PC-3 (cell line): ENCODE measurements at regions not wholly inside any gene's neighbourhood (a gene's known extent, or its start where the extent isn't known, plus 50 kb on each side); places are given as distances from the start of the nearest gene placed in this dataset.

ENCODE experiments used
- ATAC-seq: fragments of 200-7000 bp; cut with Tn5 transposase; 2 replicates; pipeline ENCODE4 v1.9.1; 2020; ENCODE audit warnings: mild to moderate bottlenecking, moderate library complexity
- BruUV-seq: library from RNA; stranded (reverse); fragments of 400-500 nt; replicated peaks from 2 replicates; lab custom pipeline; 2021; lab: Mats Ljungman, UMichigan
- CTCF ChIA-PET: fragments of 300-600 bp; sonication (Branson Sonifier 250); formaldehyde crosslinking; loops from one replicate; lab custom pipeline; 2022; ENCODE audit warnings: antibody characterized with exemption; lab: Charles Lee
- POLR2A ChIA-PET: fragments of 300-600 bp; sonication (Branson Sonifier 250); formaldehyde crosslinking; loops from one replicate; lab custom pipeline; 2022; ENCODE audit warnings: antibody characterized with exemption; ENCODE audit not compliant: unreplicated experiment; lab: Charles Lee
- DNase-seq: peaks from one replicate; pipeline ENCODE4 v3.0.0-alpha.2; 2015
- H2AFZ ChIP-seq: fragments of 300-600 bp; sonication (generic); 2 replicates; pipeline ENCODE4 v1.6.0; 2016; ENCODE audit warnings: antibody characterized with exemption, low read length
- H3F3A ChIP-seq: fragments of 300-600 bp; sonication (generic); one replicate; pipeline ENCODE4 v1.6.0; 2017; ENCODE audit warnings: antibody characterized with exemption, low read length, control low read depth, mild to moderate bottlenecking; ENCODE audit not compliant: unreplicated experiment
- H3K27ac ChIP-seq: fragments of 300-600 bp; sonication (generic); 2 replicates; pipeline ENCODE4 v1.5.1; 2016; ENCODE audit warnings: mild to moderate bottlenecking, low read length
- H3K27me3 ChIP-seq: fragments of 300-600 bp; sonication (generic); 2 replicates; pipeline ENCODE4 v1.6.1; 2016; ENCODE audit warnings: low read length, mixed read lengths
- H3K36me3 ChIP-seq: fragments of 300-600 bp; sonication (generic); 2 replicates; pipeline ENCODE4 v1.6.1; 2016; ENCODE audit warnings: low read depth, mixed run types, low read length, mixed read lengths
- H3K4me1 ChIP-seq: fragments of 300-600 bp; sonication (generic); 2 replicates; pipeline ENCODE4 v1.5.1; 2016; ENCODE audit warnings: low read length; ENCODE audit not compliant: insufficient read depth
- H3K4me2 ChIP-seq: fragments of 300-600 bp; sonication (generic); 2 replicates; pipeline ENCODE4 v1.6.0; 2016; ENCODE audit warnings: low read length
- H3K4me3 ChIP-seq: fragments of 300-600 bp; sonication (generic); 2 replicates; pipeline ENCODE4 v1.5.1; 2016; ENCODE audit warnings: mild to moderate bottlenecking, low read length, mixed read lengths
- H3K79me2 ChIP-seq: fragments of 300-600 bp; sonication (generic); 2 replicates; pipeline ENCODE4 v1.6.1; 2017; ENCODE audit warnings: low read length, mixed read lengths
- H3K9ac ChIP-seq: fragments of 300-600 bp; sonication (generic); 2 replicates; pipeline ENCODE4 v1.6.0; 2016; ENCODE audit warnings: mild to moderate bottlenecking, low read length
- H3K9me2 ChIP-seq: fragments of 300-600 bp; sonication (generic); replicated peaks from 2 replicates; pipeline ENCODE4 v1.6.1; 2016; ENCODE audit warnings: mixed run types, low read length, mixed read lengths
- H3K9me3 ChIP-seq: fragments of 300-600 bp; sonication (generic); 2 replicates; pipeline ENCODE4 v1.6.1; 2016; ENCODE audit warnings: low read length, mixed read lengths
- H4K20me1 ChIP-seq: fragments of 300-600 bp; sonication (generic); 2 replicates; pipeline ENCODE4 v1.6.1; 2016; ENCODE audit warnings: low read length, mixed read lengths
- CTCF ChIP-seq: fragments of 300-600 bp; sonication (generic); conservative IDR thresholded peaks from 2 replicates; pipeline ENCODE4 v1.5.1; 2017; ENCODE audit warnings: antibody characterized with exemption, low read depth, mild to moderate bottlenecking, low read length
- EZH2 ChIP-seq: fragments of 300-600 bp; sonication (generic); IDR thresholded peaks from one replicate; pipeline ENCODE4 v1.6.1; 2017; ENCODE audit warnings: antibody characterized with exemption, mild to moderate bottlenecking, low read length; ENCODE audit not compliant: unreplicated experiment
- EZH2phosphoT487 ChIP-seq: fragments of 300-600 bp; sonication (generic); IDR thresholded peaks from 2 replicates; pipeline ENCODE4 v1.6.1; 2018; ENCODE audit warnings: mild to moderate bottlenecking, antibody characterized with exemption, low read length, borderline replicate concordance
- intact Hi-C: fragments of 100-400 bp; cut with micrococcal nuclease; formaldehyde crosslinking; loops from 2 replicates; pipeline ENCODE4 v1.9.0; 2023

DNA sequence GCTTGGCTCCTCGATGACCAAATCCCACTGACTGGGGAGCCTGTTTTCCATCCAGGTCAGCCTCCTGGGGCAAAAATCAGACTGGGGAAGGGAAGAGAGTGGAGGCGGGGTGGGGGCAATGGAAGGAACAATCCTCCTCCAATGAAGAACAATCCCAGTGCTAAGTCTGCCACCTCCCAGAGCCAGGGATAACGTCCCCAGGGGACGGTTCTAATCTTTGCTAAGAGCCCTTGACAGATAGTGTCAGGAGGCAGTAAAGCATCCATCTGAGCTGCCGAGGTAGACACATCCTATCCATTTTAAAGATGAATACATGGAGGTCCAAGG, 298.5 kb upstream of the MSX2 start:
- Histone ChIP-seq H2AFZ (no peak overlapping the region), H3K9me2 (no peaks in the 10 kb centered on the region), H3K4me1 (no peaks in the 10 kb centered on the region), H3K4me2 (no peak overlapping the region), H4K20me1 (no peaks in the 10 kb centered on the region), H3K79me2 (no peaks in the 10 kb centered on the region), H3K4me3 (no peak overlapping the region), H3K9me3 (no peaks in the 10 kb centered on the region), H3K36me3 (no peaks in the 10 kb centered on the region), H3K27me3 (no peaks in the 10 kb centered on the region), H3K9ac (no peak overlapping the region), H3F3A (no peaks in the 10 kb centered on the region), H3K27ac (no peak overlapping the region)
- intact Hi-C loops = no loop called here
- no peak for TF ChIP-seq CTCF
- no peak for TF ChIP-seq EZH2phosphoT487
- TF ChIP-seq EZH2 = no peak
- POLR2A ChIA-PET = interaction anchor here (0.8 kb wide), 1 partner anchor 929 kb away, joined by 6 read pairs; no protein-coding TSS in a partner anchor
- DNase-seq = no peak
- no TSS peak for BruUV-seq
- ATAC-seq = no peak
- CTCF ChIA-PET = no interaction called here

- H3K27me3 ChIP-seq = no peaks in the 10 kb centered on the region
- ATAC-seq (no peak), DNase-seq (no peak)
- H4K20me1 ChIP-seq = no peaks in the 10 kb centered on the region
- H2AFZ ChIP-seq = no peak overlapping the region
- H3K9me2 ChIP-seq = no peaks in the 10 kb centered on the region
- no peaks in the 10 kb centered on the region for H3K4me1 ChIP-seq
- POLR2A ChIA-PET = interaction anchor here (0.8 kb wide), 1 partner anchor 929 kb away, joined by 6 read pairs; no protein-coding TSS in a partner anchor
- intact Hi-C loops = no loop called here
- H3K9ac ChIP-seq = no peak overlapping the region
- H3K4me2 ChIP-seq = no peak overlapping the region
- H3K9me3 ChIP-seq = no peaks in the 10 kb centered on the region
- CTCF ChIA-PET = interaction anchor here (0.6 kb wide), 1 partner anchor 126 kb away, joined by 5 read pairs; no protein-coding TSS in a partner anchor
- TF ChIP-seq EZH2phosphoT487 (no peak), CTCF (no peak), EZH2 (no peak)
- no peaks in the 10 kb centered on the region for H3K79me2 ChIP-seq
- no peak overlapping the region for H3K4me3 ChIP-seq
- no peak overlapping the region for H3K27ac ChIP-seq
- no TSS peak for BruUV-seq
- no peaks in the 10 kb centered on the region for H3F3A ChIP-seq
- no peaks in the 10 kb centered on the region for H3K36me3 ChIP-seq
Measured at GRCh38 chr5:174426388-174426787, 298.0 kb upstream of the MSX2 start.

DNA sequence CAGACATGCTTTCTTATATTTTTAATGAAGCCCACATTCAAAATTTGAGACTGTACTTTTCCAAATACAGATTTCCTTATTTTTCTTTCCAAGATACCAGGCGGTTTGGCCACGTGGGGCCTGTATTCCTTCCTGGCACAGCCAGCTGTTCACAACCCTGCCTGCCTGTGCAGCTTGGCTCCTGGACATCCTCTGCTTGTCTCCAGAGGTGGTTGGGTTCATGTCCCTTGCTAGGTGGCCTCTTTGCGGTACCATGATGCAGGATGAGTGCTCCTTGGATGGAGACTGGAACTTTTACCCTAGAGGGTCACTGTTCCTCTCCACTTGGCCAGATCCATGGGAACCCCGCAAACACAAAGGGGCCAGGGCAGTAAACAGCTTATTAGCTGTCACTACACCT, 297.5 kb upstream of the MSX2 start:
- H3K4me3 ChIP-seq = no peak overlapping the region
- ATAC-seq = no peak
- no peak overlapping the region for H3K27ac ChIP-seq
- no peaks in the 10 kb centered on the region for H3K36me3 ChIP-seq
- BruUV-seq = no TSS peak
- ChIA-PET CTCF (interaction anchor here (0.6 kb wide), 1 partner anchor 125 kb away, joined by 5 read pairs; no protein-coding TSS in a partner anchor), POLR2A (interaction anchor here (0.8 kb wide), 1 partner anchor 928 kb away, joined by 6 read pairs; no protein-coding TSS in a partner anchor)
- H4K20me1 ChIP-seq = no peaks in the 10 kb centered on the region
- DNase-seq = no peak
- no peaks in the 10 kb centered on the region for H3K4me1 ChIP-seq
- H3K4me2 ChIP-seq = no peak overlapping the region
- H3K9me3 ChIP-seq = no peaks in the 10 kb centered on the region
- H3K9me2 ChIP-seq = no peaks in the 10 kb centered on the region
- no peaks in the 10 kb centered on the region for H3K79me2 ChIP-seq
- H3F3A ChIP-seq = no peaks in the 10 kb centered on the region
- intact Hi-C loops = no loop called here
- no peak for TF ChIP-seq EZH2
- no peak for TF ChIP-seq EZH2phosphoT487
- H3K9ac ChIP-seq = no peak overlapping the region
- H2AFZ ChIP-seq = no peak overlapping the region
- H3K27me3 ChIP-seq = no peaks in the 10 kb centered on the region
